IMR-90 (cell line): ENCODE measurements at regions not wholly inside any gene's neighbourhood (a gene's known extent, or its start where the extent isn't known, plus 50 kb on each side); places are given as distances from the start of the nearest gene placed in this dataset.

Experiments used
- ATAC-seq: fragments of 200-7000 bp; cut with Tn5 transposase; 2 replicates; pipeline ENCODE4 v1.9.1; 2020; ENCODE audit warnings: low read depth, mild to moderate bottlenecking, moderate library complexity
- BruUV-seq: library from RNA; stranded (reverse); fragments of 400-500 nt; replicated peaks from 2 replicates; lab custom pipeline; 2021; lab: Mats Ljungman, UMichigan
- CTCF ChIA-PET: fragments of 300-600 bp; formaldehyde crosslinking; extraction: SDS; loops from one replicate; lab custom pipeline; 2021; ENCODE audit warnings: antibody characterized with exemption; lab: Yijun Ruan, JAX
- POLR2A ChIA-PET: fragments of 300-600 bp; sonication (Branson Sonifier 250); formaldehyde crosslinking; loops from one replicate; lab custom pipeline; 2022; ENCODE audit warnings: antibody characterized with exemption; ENCODE audit not compliant: unreplicated experiment; lab: Charles Lee
- DNase-seq: peaks from one replicate; pipeline ENCODE4 v3.0.0; 2013
- H2AFZ ChIP-seq: replicated peaks from 2 replicates; pipeline ENCODE3; 2013; ENCODE audit warnings: low read length, mild to moderate bottlenecking; ENCODE audit not compliant: poor library complexity
- H2AK5ac ChIP-seq: 2 replicates; pipeline ENCODE4 v1.6.1; 2013; ENCODE audit warnings: low read depth, low read length, inconsistent platforms
- H2AK9ac ChIP-seq: replicated peaks from 2 replicates; pipeline ENCODE3; 2013; ENCODE audit warnings: mild to moderate bottlenecking, low read depth, low read length, moderate library complexity; ENCODE audit not compliant: poor library complexity
- H2BK120ac ChIP-seq: 2 replicates; pipeline ENCODE4 v1.6.1; 2013; ENCODE audit warnings: low read depth, low read length, inconsistent platforms
- H2BK15ac ChIP-seq: 3 replicates; pipeline ENCODE4 v1.6.1; 2013; ENCODE audit warnings: low read depth, low read length, inconsistent platforms
- H2BK20ac ChIP-seq: 2 replicates; pipeline ENCODE4 v1.6.1; 2013; ENCODE audit warnings: low read depth, mild to moderate bottlenecking, inconsistent platforms, low read length, moderate library complexity
- H2BK5ac ChIP-seq: 2 replicates; pipeline ENCODE4 v1.6.1; 2013; ENCODE audit warnings: mild to moderate bottlenecking, low read depth, low read length, inconsistent platforms; ENCODE audit not compliant: poor library complexity, severe bottlenecking
- H3K14ac ChIP-seq: replicated peaks from 2 replicates; pipeline ENCODE4 v1.6.1; 2013; ENCODE audit warnings: low read depth, low read length, inconsistent platforms
- H3K18ac ChIP-seq: 2 replicates; pipeline ENCODE4 v1.6.1; 2013; ENCODE audit warnings: low read depth, low read length, control low read depth
- H3K23ac ChIP-seq: 2 replicates; pipeline ENCODE4 v1.6.1; 2013; ENCODE audit warnings: low read depth, low read length, inconsistent platforms
- H3K27ac ChIP-seq: 2 replicates; pipeline ENCODE4 v1.5.1; 2013; ENCODE audit warnings: mild to moderate bottlenecking, control low read depth, low read length; ENCODE audit not compliant: insufficient read depth
- H3K27me3 ChIP-seq: 2 replicates; pipeline ENCODE4 v1.6.1; 2013; ENCODE audit warnings: low read length; ENCODE audit not compliant: control insufficient read depth, insufficient read depth
- H3K36me3 ChIP-seq: 2 replicates; pipeline ENCODE4 v1.6.1; 2013; ENCODE audit warnings: low read length, mixed read lengths; ENCODE audit not compliant: control insufficient read depth, insufficient read depth
- H3K4ac ChIP-seq: 2 replicates; pipeline ENCODE4 v1.6.1; 2013; ENCODE audit warnings: low read depth, low read length, inconsistent platforms
- H3K4me1 ChIP-seq: 2 replicates; pipeline ENCODE4 v1.6.1; 2013; ENCODE audit warnings: low read length, mixed read lengths; ENCODE audit not compliant: control insufficient read depth, insufficient read depth
- H3K4me2 ChIP-seq: 2 replicates; pipeline ENCODE4 v1.6.1; 2013; ENCODE audit warnings: low read depth, mild to moderate bottlenecking, control low read depth, low read length, moderate library complexity
- H3K4me3 ChIP-seq: 2 replicates; pipeline ENCODE4 v1.5.1; 2013; ENCODE audit warnings: low read depth, mild to moderate bottlenecking, control low read depth, low read length, moderate library complexity; ENCODE audit not compliant: insufficient read depth
- H3K56ac ChIP-seq: 2 replicates; pipeline ENCODE4 v1.6.1; 2013; ENCODE audit warnings: low read length, inconsistent platforms; ENCODE audit not compliant: insufficient read depth; ENCODE audit errors: extremely low read depth
- H3K79me1 ChIP-seq, 2 experiments: 2 replicates each; pipeline ENCODE4 v1.6.1; 2013; ENCODE audit warnings: low read length in 2 of 2, inconsistent platforms in 1 of 2, low read depth in 1 of 2
- H3K9ac ChIP-seq: 2 replicates; pipeline ENCODE4 v1.6.1; 2013; ENCODE audit warnings: low read depth, low read length, control low read depth
- H3K9me1 ChIP-seq: 2 replicates; pipeline ENCODE4 v1.6.1; 2013; ENCODE audit warnings: low read length, inconsistent platforms; ENCODE audit not compliant: insufficient read depth
- H3K9me3 ChIP-seq: 2 replicates; pipeline ENCODE4 v1.6.1; 2013; ENCODE audit warnings: low read length; ENCODE audit not compliant: control insufficient read depth, insufficient read depth
- H4K20me1 ChIP-seq: 2 replicates; pipeline ENCODE4 v1.6.1; 2013; ENCODE audit warnings: low read length, inconsistent platforms; ENCODE audit not compliant: insufficient read depth
- H4K5ac ChIP-seq: 2 replicates; pipeline ENCODE4 v1.6.1; 2013; ENCODE audit warnings: mild to moderate bottlenecking, low read depth, low read length, control low read depth
- H4K8ac ChIP-seq, 2 experiments: 2 replicates each; pipeline ENCODE4 v1.6.1; 2013; ENCODE audit warnings: low read depth in 2 of 2, low read length in 2 of 2, control low read depth in 1 of 2, inconsistent platforms in 1 of 2
- H4K91ac ChIP-seq: 2 replicates; pipeline ENCODE4 v1.6.1; 2013; ENCODE audit warnings: low read depth, low read length, inconsistent platforms; ENCODE audit not compliant: insufficient read depth
- BHLHE40 ChIP-seq: fragments of 150-350 bp; IDR thresholded peaks from 2 replicates; pipeline ENCODE4 v1.6.1; 2016; ENCODE audit warnings: mild to moderate bottlenecking, low read depth, low read length
- CEBPB ChIP-seq: IDR thresholded peaks from 2 replicates; pipeline ENCODE4 v1.6.1; 2012; ENCODE audit warnings: low read depth, low read length, improper control_type of control experiment
- CHD1 ChIP-seq: IDR thresholded peaks from 2 replicates; pipeline ENCODE4 v1.6.1; 2012; ENCODE audit warnings: low read depth, low read length, improper control_type of control experiment
- FOS ChIP-seq: fragments of 150-350 bp; IDR thresholded peaks from 2 replicates; pipeline ENCODE4 v1.6.1; 2016; ENCODE audit warnings: low read depth, low read length
- MAFK ChIP-seq: IDR thresholded peaks from 2 replicates; pipeline ENCODE4 v1.6.1; 2012; ENCODE audit warnings: low read depth, low read length, improper control_type of control experiment
- MAZ ChIP-seq: IDR thresholded peaks from 2 replicates; pipeline ENCODE4 v1.6.1; 2012; ENCODE audit warnings: low read depth, mild to moderate bottlenecking, low read length, improper control_type of control experiment, moderate library complexity, borderline replicate concordance
- MXI1 ChIP-seq: IDR thresholded peaks from 2 replicates; pipeline ENCODE4 v1.6.1; 2012; ENCODE audit warnings: low read depth, mild to moderate bottlenecking, low read length, moderate library complexity, borderline replicate concordance
- NFE2L2 ChIP-seq: fragments of 150-350 bp; IDR thresholded peaks from 2 replicates; pipeline ENCODE4 v1.6.1; 2016; ENCODE audit warnings: low read depth, mild to moderate bottlenecking, low read length
- POLR2A ChIP-seq: IDR thresholded peaks from 2 replicates; pipeline ENCODE4 v1.6.1; 2012; ENCODE audit warnings: mild to moderate bottlenecking, low read depth, low read length
- RAD21 ChIP-seq: IDR thresholded peaks from 2 replicates; pipeline ENCODE4 v1.6.1; 2012; ENCODE audit warnings: low read length, improper control_type of control experiment
- RCOR1 ChIP-seq: IDR thresholded peaks from 2 replicates; pipeline ENCODE4 v1.6.1; 2012; ENCODE audit warnings: mild to moderate bottlenecking, low read length, improper control_type of control experiment; ENCODE audit not compliant: insufficient replicate concordance
- RFX5 ChIP-seq: IDR thresholded peaks from 2 replicates; pipeline ENCODE4 v1.8.0; 2012; ENCODE audit warnings: low read depth, mild to moderate bottlenecking, low read length, moderate library complexity
- SMC3 ChIP-seq: fragments of 150-350 bp; IDR thresholded peaks from 2 replicates; pipeline ENCODE4 v1.6.1; 2016; ENCODE audit warnings: low read depth, mild to moderate bottlenecking, antibody characterized with exemption, low read length, moderate library complexity
- USF2 ChIP-seq: fragments of 150-350 bp; IDR thresholded peaks from 2 replicates; pipeline ENCODE4 v1.6.1; 2017; ENCODE audit warnings: mild to moderate bottlenecking, antibody characterized with exemption, low read length, low read depth
- WGBS, 2 experiments: methylation state at CpG; one replicate each; pipeline versions ENCODE4 v1.1.5 to v1.1.7; 2013; ENCODE audit warnings: missing lambda C conversion rate in 2 of 2; ENCODE audit not compliant: insufficient read length in 1 of 2; ENCODE audit errors: extremely low coverage in 2 of 2; 5-methylcytosine and 5-hydroxymethylcytosine counted together
- dilution Hi-C: fragments of 300-500 bp; cut with HindIII; formaldehyde crosslinking; loops from one replicate; pipeline ENCODE4 v1.14.3; 2018; ENCODE audit warnings: low sequenced_read_pairs; ENCODE audit not compliant: unreplicated experiment
- in situ Hi-C: fragments of 300-500 bp; cut with MboI; formaldehyde crosslinking; loops from 3 replicates; pipeline ENCODE4 v1.14.3; 2019; ENCODE audit warnings: low sequenced_read_pairs, inconsistent platforms, mixed read lengths
- intact Hi-C: fragments of 100-400 bp; cut with micrococcal nuclease; formaldehyde crosslinking; loops from 2 replicates; pipeline ENCODE4 v1.10.0; 2022
- TF ChIP-seq, protein P1 (sequence below): fragments of 150-350 bp; IDR thresholded peaks from 2 replicates; pipeline ENCODE4 v1.6.1; 2016; ENCODE audit warnings: low read depth, mild to moderate bottlenecking, low read length, moderate library complexity, borderline replicate concordance
- TF ChIP-seq, protein P2 (sequence below): conservative IDR thresholded peaks from 2 replicates; pipeline ENCODE4 v1.5.1; 2012; ENCODE audit warnings: mild to moderate bottlenecking, low read depth, low read length, improper control_type of control experiment

- Histone ChIP-seq H3K9me1 (no peaks in the 10 kb centered on the region), H3K18ac (no peak overlapping the region), H3K9ac (no peak overlapping the region), H3K27me3 (no peaks in the 10 kb centered on the region), H3K56ac (no peak overlapping the region), H4K8ac (no peak overlapping the region), H3K4me3 (no peak overlapping the region), H3K4me1 (no peaks in the 10 kb centered on the region), H4K20me1 (no peaks in the 10 kb centered on the region), H2BK15ac (no peak overlapping the region), H3K36me3 (no peaks in the 10 kb centered on the region), H4K5ac (no peak overlapping the region), H2AK9ac (no peak overlapping the region), H4K91ac (no peak overlapping the region), H3K79me1 (no peaks in the 10 kb centered on the region), H2AK5ac (no peak overlapping the region), H3K23ac (no peak overlapping the region), H2AFZ (no peak overlapping the region), H2BK20ac (no peak overlapping the region), H3K14ac (no peak overlapping the region), H3K27ac (no peak overlapping the region), H3K4me2 (no peak overlapping the region), H2BK120ac (no peak overlapping the region), H2BK5ac (no peak overlapping the region), H3K9me3 (no peaks in the 10 kb centered on the region), H3K4ac (no peak overlapping the region)
- POLR2A ChIA-PET, result no interaction called here
- no CpG with 5 or more reads among the region's 2 CpGs for WGBS, 2 experiments
- no peak for DNase-seq
- no peak for TF ChIP-seq MAFK
- TF ChIP-seq SMC3, result no peak
- no peak for TF ChIP-seq MAZ
- no peak for TF ChIP-seq FOS
- no peak for TF ChIP-seq RCOR1
- TF ChIP-seq, protein P1, sequence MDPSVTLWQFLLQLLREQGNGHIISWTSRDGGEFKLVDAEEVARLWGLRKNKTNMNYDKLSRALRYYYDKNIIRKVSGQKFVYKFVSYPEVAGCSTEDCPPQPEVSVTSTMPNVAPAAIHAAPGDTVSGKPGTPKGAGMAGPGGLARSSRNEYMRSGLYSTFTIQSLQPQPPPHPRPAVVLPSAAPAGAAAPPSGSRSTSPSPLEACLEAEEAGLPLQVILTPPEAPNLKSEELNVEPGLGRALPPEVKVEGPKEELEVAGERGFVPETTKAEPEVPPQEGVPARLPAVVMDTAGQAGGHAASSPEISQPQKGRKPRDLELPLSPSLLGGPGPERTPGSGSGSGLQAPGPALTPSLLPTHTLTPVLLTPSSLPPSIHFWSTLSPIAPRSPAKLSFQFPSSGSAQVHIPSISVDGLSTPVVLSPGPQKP, result no peak
- no peak for TF ChIP-seq NFE2L2
- TF ChIP-seq BHLHE40, result no peak
- no peak for TF ChIP-seq MXI1
- TF ChIP-seq, protein P2, sequence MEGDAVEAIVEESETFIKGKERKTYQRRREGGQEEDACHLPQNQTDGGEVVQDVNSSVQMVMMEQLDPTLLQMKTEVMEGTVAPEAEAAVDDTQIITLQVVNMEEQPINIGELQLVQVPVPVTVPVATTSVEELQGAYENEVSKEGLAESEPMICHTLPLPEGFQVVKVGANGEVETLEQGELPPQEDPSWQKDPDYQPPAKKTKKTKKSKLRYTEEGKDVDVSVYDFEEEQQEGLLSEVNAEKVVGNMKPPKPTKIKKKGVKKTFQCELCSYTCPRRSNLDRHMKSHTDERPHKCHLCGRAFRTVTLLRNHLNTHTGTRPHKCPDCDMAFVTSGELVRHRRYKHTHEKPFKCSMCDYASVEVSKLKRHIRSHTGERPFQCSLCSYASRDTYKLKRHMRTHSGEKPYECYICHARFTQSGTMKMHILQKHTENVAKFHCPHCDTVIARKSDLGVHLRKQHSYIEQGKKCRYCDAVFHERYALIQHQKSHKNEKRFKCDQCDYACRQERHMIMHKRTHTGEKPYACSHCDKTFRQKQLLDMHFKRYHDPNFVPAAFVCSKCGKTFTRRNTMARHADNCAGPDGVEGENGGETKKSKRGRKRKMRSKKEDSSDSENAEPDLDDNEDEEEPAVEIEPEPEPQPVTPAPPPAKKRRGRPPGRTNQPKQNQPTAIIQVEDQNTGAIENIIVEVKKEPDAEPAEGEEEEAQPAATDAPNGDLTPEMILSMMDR, result no peak
- no peak for TF ChIP-seq CHD1
- no peak for TF ChIP-seq RFX5
- TF ChIP-seq POLR2A, result no peak
- TF ChIP-seq CEBPB, result no peak
- no peak for TF ChIP-seq RAD21
- no peak for TF ChIP-seq USF2
- BruUV-seq, result no TSS peak
- CTCF ChIA-PET, result no interaction called here
- in situ Hi-C loops (no loop called here), intact Hi-C loops (no loop called here), dilution Hi-C loops (no loop called here)
- no peak for ATAC-seq
Observed at GRCh38 chr6:104642871-104643270, 216.8 kb downstream of the HACE1 start.
